HG03135 (cell line): ENCODE measurements at regions not wholly inside any gene's neighbourhood (a gene's known extent, or its start where the extent isn't known, plus 50 kb on each side); places are given as distances from the start of the nearest gene placed in this dataset.
"Not testable (repeated sequence)": the region's sequence is repeated elsewhere in the genome, so short reads cannot be mapped to it uniquely, and the experiment has no call there.

Experiments used
- ATAC-seq: cut with Tn5 transposase; IDR thresholded peaks from one replicate; pipeline ENCODE4 v1.9.1; 2021; ENCODE audit warnings: mild to moderate bottlenecking, moderate library complexity; ENCODE audit not compliant: unreplicated experiment

DNA sequence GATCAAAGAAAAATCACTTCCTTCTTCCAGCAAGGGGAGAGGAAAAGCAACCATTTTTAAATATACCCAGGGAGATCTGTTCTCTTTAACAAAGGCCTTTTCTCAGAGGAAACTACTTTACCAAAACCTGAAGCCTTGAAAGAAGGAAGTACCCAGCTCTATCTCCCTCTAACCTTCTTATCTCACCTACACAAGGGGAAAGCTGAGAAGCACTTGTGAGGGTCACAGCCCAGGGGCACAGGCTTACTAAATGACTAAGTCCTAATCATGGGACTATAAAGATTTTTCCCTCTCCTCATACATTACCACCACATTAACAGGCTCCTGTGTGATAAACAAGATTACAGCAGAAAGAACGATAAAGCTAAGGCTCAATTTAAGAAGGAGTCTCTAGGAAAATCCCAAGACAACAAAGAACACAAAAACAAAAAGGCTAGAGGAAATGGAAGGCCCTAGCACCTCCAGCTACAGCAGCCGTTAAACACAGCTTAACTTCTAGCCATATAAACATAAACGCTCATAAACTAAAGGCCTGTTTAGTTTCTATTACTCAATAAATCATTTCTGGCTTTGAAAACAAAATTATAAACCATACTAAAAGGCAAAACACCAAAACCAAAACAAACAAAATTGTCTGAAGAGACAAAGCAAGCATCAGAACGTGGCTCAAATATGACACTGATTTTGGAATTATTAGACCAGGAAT, 284.9 kb upstream of the ECI2 start:
- ATAC-seq = no peak

DNA sequence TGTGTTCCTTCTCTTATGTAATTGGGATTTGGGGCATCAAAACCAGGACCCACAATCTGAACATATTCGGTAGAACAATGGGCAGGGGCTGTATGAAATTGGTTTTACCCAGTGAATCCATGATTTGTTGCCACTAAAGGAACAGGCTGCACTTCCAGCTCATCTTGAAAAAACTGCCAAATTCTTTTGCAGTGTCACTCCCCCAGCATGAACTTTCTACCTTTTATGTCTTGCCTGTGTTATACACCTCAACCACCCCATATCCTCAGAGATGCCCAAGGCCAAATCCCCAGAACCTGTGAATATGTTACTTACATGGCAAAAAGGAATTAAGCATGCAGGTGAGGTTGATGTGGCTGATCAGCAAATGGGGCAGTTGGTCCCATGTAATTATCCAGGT, 280.2 kb upstream of the ECI2 start:
- ATAC-seq = no peak

DNA sequence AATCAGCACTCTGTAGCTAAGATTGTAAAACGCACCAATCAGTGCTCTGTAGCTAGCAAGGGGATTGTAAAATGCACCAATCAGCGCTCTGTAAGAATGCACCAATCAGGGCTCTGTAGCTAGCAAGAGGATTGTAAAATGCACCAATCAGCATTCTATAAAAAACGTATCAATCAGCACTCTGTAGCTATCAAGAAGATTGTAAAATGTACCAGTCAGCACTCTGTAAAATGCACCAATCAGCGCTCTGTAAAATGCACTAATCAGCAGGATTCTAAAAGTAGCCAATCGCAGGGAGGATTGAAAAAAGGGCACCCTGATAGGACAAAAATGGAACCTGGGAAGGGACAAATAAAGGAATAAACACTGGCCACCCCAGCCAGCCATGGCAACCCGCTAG, 278.7 kb upstream of the ECI2 start:
- ATAC-seq = not testable (repeated sequence)

DNA sequence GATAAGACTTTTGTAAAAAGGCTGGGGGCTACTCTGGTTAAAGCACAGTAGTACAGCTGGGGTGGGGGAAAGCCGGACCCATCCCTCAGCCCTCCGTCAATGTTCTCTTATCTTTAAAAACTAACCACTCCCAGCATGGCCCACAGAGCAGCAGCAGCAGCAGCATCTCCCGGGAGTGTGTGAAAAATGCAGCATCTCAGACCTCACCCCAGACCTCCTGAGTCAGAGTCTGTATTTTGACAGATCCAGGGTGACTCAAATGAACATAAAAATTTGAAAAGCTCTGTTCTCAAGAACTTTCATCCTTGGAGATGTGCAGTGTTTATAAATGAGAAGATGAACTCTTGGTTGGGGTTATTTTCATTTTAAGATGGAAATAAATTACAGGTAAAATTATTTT, 277.7 kb upstream of the ECI2 start:
- no peak for ATAC-seq

DNA sequence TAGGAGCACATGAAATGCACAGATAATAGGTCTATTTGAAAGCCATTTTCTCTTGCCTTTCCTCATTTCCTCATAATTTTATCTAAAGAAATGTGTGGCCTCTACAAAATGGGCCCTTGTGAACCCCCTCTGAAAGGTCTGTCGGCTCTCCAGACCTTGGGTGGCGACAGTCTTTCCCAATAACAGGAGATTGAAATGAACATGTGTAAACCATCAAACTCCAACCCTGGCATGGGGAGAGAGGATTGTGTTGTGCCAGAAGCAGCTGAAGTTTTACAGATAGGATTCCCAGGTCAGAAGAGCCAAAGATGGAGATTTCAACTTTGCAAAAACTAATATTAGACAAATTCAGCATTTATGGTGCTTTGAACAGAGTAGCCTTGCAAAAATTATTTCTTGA, 277.1 kb upstream of the ECI2 start:
- no peak for ATAC-seq

DNA sequence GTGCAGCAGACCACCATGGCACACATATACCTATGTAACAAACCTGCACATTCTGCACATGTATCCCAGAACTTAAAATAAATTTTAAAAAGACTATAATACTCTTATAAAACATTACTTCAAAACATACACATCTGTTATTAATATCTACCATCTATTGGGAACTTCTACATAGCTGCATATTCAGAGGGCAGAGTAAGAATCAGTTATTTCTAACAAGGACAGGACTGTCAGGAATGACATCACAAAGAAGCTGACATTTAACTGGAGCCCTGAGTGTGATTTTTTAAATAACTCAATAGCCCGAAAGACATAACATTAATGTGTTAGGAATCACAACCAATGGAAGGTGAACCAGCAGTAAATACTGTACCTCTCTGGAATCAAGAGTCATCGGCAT, 276.7 kb upstream of the ECI2 start:
- ATAC-seq = no peak

DNA sequence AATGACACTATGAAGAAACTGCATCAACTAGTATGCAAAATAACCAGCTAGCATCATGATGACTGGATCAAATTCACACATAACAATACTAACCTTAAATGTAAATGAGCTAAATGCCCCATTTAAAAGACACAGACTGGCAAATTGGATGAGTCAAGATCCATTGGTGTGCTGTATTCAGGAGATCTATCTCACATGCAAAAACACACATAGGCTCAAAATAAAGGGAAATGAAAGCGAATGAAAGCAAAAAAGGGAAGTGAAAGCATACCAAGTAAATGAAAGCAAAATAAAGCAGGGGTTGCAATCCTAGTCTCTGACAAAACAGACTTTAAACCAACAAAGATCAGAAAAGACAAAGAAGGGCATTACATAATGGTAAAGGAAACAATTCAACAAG, 272.3 kb upstream of the ECI2 start:
- peak; percentile 100 for ATAC-seq

DNA sequence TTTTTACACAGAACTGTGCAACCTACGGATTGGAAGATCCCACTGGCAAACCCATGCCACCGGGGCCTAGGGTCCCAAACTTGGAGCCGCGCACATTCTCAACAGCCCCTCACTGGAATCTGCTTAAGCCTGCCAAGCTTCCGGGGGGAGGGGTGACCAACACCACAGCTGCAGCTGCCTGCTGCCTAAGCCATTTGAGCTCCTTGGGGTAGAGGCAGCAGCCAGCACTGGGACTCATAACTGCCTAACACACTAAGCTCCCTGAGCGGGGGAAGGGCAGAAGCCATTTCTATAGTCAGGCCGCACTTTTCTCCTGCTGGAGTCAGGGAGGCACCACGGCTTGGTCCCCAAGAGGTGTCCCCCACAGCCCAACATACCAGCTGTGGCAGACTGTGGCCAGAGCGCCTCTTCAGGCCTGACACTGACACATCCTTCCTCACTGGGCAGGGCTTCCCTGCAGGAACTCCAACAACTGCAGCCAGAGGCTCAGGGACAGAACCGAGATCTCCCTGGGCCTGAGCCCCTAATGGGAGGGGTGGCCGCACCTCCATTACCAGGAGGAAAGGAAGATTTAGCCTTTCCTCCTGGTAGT, 270.3 kb upstream of the ECI2 start:
- no peak for ATAC-seq

DNA sequence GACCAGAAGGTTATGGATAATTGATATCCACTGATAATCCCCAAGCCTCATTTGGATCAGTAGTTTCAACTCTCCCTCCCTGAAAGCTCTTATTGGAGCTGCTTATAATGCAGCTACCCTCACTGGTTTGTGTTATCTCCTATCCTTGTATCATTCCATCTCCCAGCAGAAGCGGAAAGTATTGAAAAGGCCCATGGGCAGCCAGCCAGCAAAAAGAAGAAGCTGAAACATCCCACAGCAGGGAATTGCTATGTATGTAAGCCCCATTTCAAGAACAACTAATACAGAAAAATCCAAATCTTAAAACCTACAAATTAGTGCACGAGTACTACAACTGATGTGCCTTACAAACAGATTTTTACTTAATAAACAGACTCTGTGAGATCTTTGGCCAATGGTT, 269.0 kb upstream of the ECI2 start:
- no peak for ATAC-seq

DNA sequence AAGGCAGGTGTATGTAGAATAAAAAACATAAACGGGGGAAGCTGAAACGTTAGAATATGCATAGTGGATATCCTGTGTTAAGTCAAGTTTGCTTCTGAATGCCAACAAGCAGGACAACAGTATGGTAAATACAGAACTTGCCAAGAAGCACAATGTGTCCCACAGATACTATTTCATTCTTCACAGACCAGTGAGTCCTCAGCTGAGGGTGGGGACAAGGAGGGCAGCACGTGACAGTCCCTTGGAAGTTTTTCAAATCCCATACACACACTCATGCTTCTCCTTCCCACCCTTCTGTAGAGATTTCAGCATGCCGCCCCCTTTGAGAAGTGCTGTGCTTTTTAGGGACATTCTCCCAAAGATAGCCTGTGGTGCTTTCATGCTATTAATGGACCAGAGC, 268.5 kb upstream of the ECI2 start:
- ATAC-seq = no peak

DNA sequence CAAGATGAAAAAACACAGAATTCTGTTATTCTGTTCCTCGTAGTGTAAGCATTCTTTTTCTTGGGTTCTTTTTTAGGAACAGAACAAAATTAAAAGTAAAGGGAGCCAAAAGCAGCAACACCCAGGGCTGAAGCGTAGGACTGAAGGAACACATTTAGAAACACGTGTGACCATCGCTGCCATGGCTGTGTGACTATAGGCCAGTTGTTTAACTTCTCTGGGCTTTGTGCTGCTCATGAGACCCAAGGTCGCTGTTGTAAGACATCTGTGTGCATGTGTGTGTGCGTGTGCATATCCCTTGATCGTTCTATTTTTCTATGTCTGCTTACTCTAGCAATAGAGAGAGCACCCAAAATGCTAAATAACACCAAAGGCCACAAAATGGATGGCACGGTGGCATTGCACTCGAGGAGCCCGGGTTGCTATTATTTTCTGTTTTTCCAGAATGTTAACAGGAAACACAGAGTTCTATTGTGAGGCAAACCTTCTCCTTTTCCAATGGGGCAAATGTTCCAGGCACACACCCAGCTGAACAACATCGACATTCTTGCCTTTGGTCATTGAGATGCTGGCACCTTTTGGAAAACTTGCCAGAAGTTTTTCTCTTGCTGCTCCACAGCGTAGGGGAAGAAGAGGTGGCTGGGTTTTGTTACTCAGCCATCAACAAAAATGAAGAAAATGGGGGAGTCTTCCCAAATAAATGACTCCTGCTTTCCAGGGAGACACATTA, 267.8 kb upstream of the ECI2 start:
- ATAC-seq = no peak

DNA sequence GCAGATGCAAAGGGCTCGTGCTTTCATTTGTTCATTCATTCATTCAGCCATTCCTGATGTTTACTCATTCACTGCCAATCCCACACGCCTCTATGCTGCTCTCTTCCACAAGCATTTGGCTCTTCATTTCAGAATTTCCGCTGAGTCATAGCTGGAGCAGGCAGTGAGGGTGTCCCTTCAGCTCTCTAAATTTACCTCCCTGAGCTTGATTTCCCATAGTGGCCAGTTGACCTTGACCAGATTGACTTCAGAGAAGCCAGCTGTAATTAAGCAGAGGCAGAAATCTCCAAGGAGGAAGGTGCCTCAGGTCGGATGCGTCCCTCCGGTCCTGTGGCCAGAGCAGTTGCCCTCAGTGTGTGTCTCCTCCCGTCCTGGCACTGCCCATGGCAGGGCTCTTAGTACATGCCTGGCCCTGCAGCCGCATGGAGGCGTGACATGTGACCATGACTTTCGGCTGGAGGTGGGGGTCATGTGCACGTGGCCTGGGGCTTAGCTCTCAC, 267.2 kb upstream of the ECI2 start:
- ATAC-seq = no peak

DNA sequence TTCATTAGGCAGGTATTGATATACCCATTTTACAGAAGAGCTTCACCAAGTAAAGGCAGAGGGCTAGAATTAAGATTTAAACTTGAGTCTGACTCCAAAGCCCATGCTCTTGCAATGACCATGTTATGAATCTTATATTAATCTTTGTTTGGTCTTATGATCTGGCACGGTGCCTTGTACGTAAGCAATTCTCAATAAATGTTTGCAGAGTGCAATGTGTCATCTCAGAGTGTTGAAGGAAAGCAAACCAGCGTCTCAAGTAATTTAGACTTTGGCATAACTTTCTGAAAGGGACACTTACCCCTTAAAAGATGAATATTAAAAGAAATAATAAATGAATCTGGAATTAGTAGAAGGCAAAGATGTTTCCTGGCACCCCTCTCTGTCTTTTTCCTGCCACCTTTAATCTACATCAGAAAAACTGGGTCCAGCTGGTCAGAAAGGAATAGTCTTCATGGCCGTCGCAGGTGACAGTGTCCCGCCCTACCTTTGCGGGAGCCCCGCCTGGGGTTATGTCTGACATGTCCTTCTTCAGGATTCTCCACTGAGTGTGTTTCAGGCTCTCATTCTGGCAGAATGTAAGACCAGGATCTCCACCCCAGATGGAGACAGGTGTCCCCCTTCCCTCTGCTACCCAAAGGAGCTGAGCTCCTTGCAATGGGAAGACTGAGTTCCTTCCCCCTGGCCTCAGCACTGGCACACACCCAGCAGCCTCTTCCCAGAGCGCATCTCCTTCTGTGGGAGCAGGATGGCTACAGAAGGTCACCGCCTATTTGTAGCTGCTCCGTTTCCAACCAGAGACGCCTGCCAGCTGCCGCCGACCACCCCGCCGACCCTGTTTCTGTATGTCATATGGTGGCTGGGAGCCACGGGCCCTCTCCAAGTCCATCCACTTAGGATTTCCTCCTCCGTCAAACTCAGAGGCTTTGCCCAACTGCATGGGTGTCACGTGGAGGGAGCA, 266.3 kb upstream of the ECI2 start:
- no peak for ATAC-seq

DNA sequence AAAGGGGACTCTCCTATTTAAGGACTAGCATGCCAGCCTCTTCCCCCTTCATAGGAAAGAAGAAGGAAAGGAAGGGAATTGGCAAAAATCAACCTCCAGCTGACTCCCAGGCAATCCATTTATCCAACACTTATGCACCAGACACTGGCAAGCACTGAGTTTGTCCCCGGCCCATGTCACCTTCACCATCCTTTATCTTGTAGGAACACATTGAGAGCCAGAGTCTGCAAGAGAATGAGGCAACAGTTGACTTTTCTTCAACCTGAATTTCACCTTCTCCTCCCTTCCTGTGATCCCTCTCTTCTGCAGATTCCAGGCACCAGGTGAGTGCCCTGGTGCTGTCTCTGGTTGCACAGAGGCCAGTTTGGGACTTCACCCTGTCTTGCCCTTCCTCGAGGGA, 264.3 kb upstream of the ECI2 start:
- no peak for ATAC-seq

DNA sequence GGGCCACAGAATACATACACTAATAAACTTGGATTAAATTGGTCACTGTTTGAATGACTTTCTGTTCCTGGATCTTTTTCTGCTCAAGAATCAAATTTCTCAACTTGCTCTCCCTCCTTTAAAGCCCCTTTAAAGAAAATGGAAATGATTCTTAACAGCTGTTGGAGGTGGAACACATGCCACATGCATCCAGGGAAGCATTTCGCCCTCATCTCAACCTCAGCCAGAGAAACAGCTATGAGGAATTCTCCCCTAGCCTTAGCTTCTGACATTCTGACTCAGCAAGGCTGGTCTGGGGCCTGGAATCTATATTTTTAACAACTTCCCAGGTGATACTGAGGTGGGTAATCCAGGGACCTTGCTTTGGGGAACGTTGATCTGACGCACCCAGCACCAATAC, 263.4 kb upstream of the ECI2 start:
- ATAC-seq = no peak

DNA sequence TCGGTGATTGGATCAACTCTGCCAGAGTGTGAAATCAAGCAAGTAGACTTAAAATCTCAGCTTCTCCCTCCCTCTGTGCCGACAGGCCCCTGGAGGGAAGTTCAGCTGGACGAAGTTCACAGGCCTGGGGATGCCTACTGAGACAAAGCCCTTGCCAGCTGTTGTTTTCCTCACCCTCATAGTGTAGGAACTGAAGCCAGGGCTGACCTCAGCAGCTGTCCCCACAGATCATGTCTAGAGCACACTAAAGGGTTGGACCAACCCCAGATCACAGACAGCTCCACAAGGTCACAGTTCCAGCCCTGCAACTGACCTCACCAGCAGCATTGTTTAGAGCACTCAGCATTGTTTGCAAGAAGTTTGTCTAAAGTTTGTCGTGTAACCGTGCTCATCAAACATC, 261.9 kb upstream of the ECI2 start:
- no peak for ATAC-seq

DNA sequence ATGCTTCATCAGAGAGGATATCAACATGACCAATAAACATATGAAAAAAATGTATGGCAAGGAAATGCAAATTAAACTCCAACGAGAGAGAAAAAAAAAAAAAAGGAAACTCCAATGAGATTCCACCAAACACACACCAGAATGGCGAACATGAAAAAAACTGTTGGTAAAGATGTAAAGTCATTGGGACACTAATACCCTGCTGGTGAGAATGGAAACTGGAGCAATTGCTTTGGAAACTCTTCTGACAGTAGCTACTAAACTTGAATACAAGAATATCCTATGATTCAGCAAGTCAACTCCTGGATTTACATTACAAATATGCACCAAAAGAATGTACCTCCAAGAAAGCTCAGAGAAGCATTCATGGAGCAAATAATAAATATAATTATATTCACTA, 260.7 kb upstream of the ECI2 start:
- ATAC-seq = no peak

DNA sequence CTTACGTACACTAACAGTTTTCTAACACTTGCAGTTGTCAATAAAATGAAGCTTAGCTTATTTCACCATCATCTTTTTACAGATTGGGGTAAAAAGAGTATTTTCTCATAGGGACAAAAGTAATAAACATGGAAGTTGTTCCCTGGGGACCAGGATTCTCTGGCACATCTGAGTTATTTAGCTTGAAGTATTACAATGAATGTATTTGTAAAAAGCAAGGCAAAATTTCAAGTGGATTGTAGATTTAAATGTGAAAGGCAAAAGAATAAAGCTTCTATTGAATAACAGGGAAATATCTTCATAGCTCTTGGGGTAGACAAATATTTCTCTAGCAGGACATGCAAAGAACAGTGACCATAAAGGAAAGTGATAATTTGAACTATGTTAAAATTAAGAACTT, 260.0 kb upstream of the ECI2 start:
- ATAC-seq = no peak

DNA sequence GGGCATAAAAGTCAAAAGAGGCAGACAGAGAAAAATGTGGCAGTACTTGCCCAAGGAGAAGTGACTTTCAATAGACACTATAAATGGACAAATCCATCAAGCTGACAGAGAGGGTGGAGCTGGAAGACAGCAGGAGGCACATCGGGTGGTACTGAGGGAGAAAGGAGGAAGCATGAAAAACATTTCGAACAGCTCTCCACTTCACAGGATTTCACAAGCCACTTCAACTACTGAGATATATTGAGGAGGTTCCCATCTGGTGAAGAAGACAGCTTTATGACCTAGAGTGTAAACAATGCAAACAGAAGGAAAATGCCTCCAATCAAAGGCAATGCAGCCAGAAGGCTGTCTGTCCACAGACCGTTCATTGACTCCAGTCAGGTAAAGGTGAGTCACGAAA, 259.4 kb upstream of the ECI2 start:
- ATAC-seq = no peak

DNA sequence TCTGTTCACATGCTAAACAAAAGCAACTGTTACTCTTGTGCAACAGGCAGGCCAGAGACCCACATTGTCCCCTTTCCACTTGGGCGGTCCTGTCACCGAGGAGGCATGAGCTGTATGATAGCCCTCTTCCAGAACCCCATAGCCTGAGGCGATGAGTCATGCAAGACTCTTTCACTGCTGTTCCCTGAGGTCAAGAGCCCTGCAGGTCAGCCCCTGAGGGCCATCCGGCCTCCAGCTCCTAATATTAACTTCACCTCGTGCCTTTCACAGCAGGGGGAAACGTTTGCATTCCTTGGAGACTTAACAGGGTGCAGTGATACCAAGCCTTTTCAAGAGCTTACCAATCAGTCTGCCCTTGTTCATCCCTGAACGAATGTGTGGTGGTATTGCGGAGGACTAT, 253.3 kb upstream of the ECI2 start:
- ATAC-seq = no peak

DNA sequence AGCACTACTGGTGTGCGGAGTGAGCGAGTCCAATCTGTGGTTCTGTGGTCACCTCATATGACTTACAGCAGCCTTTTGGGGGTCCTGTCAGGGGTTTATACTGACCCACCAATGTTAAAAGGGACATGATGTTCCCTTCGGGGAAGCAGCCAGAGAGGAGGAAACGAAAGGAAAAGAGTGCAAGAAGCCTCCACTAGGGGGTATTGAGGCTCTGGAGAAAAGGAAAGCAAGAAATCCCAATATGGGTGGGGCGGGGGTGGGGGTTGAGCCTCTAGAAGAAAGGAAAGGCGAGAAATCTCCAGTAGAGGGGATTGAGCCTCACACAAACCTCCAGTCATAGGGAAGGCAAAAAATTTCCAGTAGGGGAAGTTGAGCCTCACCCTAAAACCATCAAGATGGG, 249.3 kb upstream of the ECI2 start:
- no peak for ATAC-seq
